Right renal cortex interstitium (tissue), 3 donors: ENCODE measurements at regions not wholly inside any gene's neighbourhood (a gene's known extent, or its start where the extent isn't known, plus 50 kb on each side); places are given as distances from the start of the nearest gene placed in this dataset.

Experiments used
- DNase-seq, 3 donors: peaks; one replicate each; pipeline ENCODE4 v3.0.0-alpha.2; 2013; ENCODE audit warnings: low read depth in 3 of 3, low spot score in 2 of 3

GRCh38 chr2:121860033-121860757 is 104.7 kb downstream of the TSN start:
- no peak for DNase-seq

- peak in 1 of 3 donors; percentile 21 for DNase-seq
These were observed 105.3 kb downstream of the TSN start for GRCh38 chr2:121860758-121861227.

- DNase-seq, result no peak
These were observed 106.8 kb downstream of the TSN start for GRCh38 chr2:121862286-121862685.

- DNase-seq, result no peak
These were observed 110.5 kb downstream of the TSN start for GRCh38 chr2:121865914-121866313.

GRCh38 chr2:121866789-121867188 is 111.3 kb downstream of the TSN start:
- DNase-seq, result no peak

- DNase-seq, result no peak
These were observed 113.2 kb downstream of the TSN start for GRCh38 chr2:121868652-121869051.

- DNase-seq, result no peak
These were observed 113.9 kb downstream of the TSN start for GRCh38 chr2:121869363-121869762.

- DNase-seq, result no peak
These were observed 114.4 kb downstream of the TSN start for GRCh38 chr2:121869873-121870272.

GRCh38 chr2:121872651-121873050 is 117.2 kb downstream of the TSN start:
- no peak for DNase-seq

- DNase-seq, result no peak
These were observed 118.4 kb downstream of the TSN start for GRCh38 chr2:121873864-121874263.

- no peak for DNase-seq
These were observed 120.2 kb downstream of the TSN start for GRCh38 chr2:121875585-121876185.

- DNase-seq, result no peak
These were observed 121.9 kb downstream of the TSN start for GRCh38 chr2:121877366-121877765.

GRCh38 chr2:121880283-121880682 is 124.8 kb downstream of the TSN start:
- no peak for DNase-seq

GRCh38 chr2:121881038-121881437 is 125.6 kb downstream of the TSN start:
- DNase-seq, result no peak

- DNase-seq, result no peak
These were observed 126.5 kb downstream of the TSN start for GRCh38 chr2:121881950-121882349.

- no peak for DNase-seq
These were observed 128.6 kb downstream of the TSN start for GRCh38 chr2:121884078-121884477.

- DNase-seq, result no peak
These were observed 129.1 kb downstream of the TSN start for GRCh38 chr2:121884511-121884921.

GRCh38 chr2:121886059-121886458 is 130.6 kb downstream of the TSN start:
- DNase-seq, result no peak

GRCh38 chr2:121887513-121888188 is 132.2 kb downstream of the TSN start:
- no peak for DNase-seq

- DNase-seq, result no peak
These were observed 132.7 kb downstream of the TSN start for GRCh38 chr2:121888189-121888557.

GRCh38 chr2:121890041-121890440 is 134.6 kb downstream of the TSN start:
- no peak for DNase-seq
